Mesothelial cell of epicardium (in vitro differentiated cells): ENCODE measurements at regions not wholly inside any gene's neighbourhood (a gene's known extent, or its start where the extent isn't known, plus 50 kb on each side); places are given as distances from the start of the nearest gene placed in this dataset.

ENCODE experiments used
- DNase-seq, 2 experiments: peaks; one replicate each; pipeline ENCODE4 v3.0.0; 2021; ENCODE audit warnings: low spot score in 2 of 2; ENCODE audit not compliant: unreplicated experiment in 2 of 2
- H3K27ac Mint-ChIP-seq: 2 replicates; pipeline ENCODE4 v1.8.0; 2021; ENCODE audit warnings: mixed read lengths
- H3K27me3 Mint-ChIP-seq: 2 replicates; pipeline ENCODE4 v1.8.0; 2021; ENCODE audit warnings: low read depth, mixed read lengths
- H3K36me3 Mint-ChIP-seq: 2 replicates; pipeline ENCODE4 v1.8.0; 2021; ENCODE audit warnings: mixed read lengths
- H3K4me1 Mint-ChIP-seq: 2 replicates; pipeline ENCODE4 v1.8.0; 2021; ENCODE audit warnings: mixed read lengths
- H3K4me3 Mint-ChIP-seq: 2 replicates; pipeline ENCODE4 v1.8.0; 2021; ENCODE audit warnings: mild to moderate bottlenecking, moderate library complexity, mixed read lengths
- H3K9me3 Mint-ChIP-seq: 2 replicates; pipeline ENCODE4 v1.8.0; 2021; ENCODE audit warnings: mixed read lengths
- CTCF ChIP-seq: fragments of 200-600 bp; sonication (generic); IDR thresholded peaks from one replicate; pipeline ENCODE4 v1.5.0; 2021; ENCODE audit warnings: antibody characterized with exemption; ENCODE audit not compliant: unreplicated experiment

- Mint-ChIP-seq H3K27ac (no peak overlapping the region), H3K36me3 (no peaks in the 10 kb centered on the region), H3K27me3 (no peaks in the 10 kb centered on the region), H3K4me3 (no peak overlapping the region), H3K4me1 (peaks cover 18% of the 10 kb centered on the region), H3K9me3 (no peaks in the 10 kb centered on the region)
- DNase-seq, result no peak
- TF ChIP-seq CTCF, result no peak
Observed at GRCh38 chr2:8193686-8194615, 487.9 kb upstream of the ID2 start.

DNA sequence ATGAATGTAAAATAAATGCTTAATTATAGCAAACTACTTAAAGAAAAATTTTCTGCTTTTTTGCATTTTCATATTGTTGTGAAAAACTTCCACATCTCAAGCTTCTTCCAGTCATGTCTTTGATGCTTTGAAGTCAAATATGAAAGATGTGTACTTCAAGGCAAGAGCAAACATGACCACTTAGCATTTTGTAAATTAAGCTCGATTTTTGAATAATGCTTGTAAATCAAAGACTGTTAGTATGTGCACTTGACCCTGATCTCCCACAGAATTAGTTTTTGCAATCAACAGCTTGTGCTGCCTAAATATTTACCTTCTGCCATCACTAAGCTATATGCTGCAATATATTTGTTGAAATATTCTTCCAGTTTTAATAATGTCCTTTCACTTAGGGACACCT lies 486.1 kb upstream of the ID2 start:
- Mint-ChIP-seq H3K27me3 (no peaks in the 10 kb centered on the region), H3K4me3 (no peak overlapping the region), H3K36me3 (no peaks in the 10 kb centered on the region), H3K9me3 (peaks cover 6% of the 10 kb centered on the region), H3K4me1 (peaks cover 18% of the 10 kb centered on the region), H3K27ac (no peak overlapping the region)
- TF ChIP-seq CTCF, result no peak
- no peak for DNase-seq

DNA sequence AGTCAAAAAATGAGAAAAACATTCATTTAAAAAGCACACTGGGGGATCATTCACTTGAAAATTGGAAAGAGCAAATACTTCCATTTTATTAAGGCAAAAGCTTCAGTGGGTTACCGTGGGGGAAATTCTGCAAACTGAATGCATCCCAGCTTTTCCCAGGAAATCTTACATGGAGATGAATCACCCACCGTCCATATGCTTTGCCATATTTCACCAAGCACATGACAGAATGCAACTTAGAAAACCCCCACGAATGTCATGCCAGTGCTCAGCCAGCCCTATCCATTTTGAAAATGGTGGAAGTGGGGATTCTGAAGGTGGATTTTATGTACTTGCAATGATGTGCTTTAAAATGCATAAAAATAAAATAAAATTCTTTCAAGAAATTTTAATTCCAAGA lies 485.5 kb upstream of the ID2 start:
- TF ChIP-seq CTCF, result no peak
- no peak for DNase-seq
- no peaks in the 10 kb centered on the region for H3K27me3 Mint-ChIP-seq
- H3K9me3 Mint-ChIP-seq, result peaks cover 6% of the 10 kb centered on the region
- no peak overlapping the region for H3K27ac Mint-ChIP-seq
- no peaks in the 10 kb centered on the region for H3K36me3 Mint-ChIP-seq
- H3K4me3 Mint-ChIP-seq, result no peak overlapping the region
- H3K4me1 Mint-ChIP-seq, result peaks cover 18% of the 10 kb centered on the region

DNA sequence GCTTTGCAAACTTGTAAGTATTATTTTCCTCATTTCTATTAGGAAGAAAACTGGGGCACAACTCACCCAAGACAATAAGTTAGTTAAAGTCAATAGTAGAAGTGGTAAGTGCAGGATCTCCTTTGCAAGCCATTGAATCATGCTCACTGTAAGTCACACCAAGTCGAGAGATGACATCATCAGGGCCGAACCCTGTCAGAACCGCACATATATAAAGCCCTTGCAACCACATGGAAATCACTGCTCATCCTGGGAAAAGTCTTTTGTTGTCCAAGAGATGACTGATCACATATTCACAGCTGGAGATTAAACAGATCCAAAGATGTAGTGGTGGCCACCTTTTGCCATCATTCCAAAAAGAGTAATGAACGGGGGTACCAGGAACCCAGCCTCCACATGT lies 484.8 kb upstream of the ID2 start:
- no peak for DNase-seq
- H3K36me3 Mint-ChIP-seq, result no peaks in the 10 kb centered on the region
- TF ChIP-seq CTCF, result no peak
- no peak overlapping the region for H3K4me3 Mint-ChIP-seq
- peaks cover 6% of the 10 kb centered on the region for H3K9me3 Mint-ChIP-seq
- H3K27me3 Mint-ChIP-seq, result no peaks in the 10 kb centered on the region
- peaks cover 18% of the 10 kb centered on the region for H3K4me1 Mint-ChIP-seq
- no peak overlapping the region for H3K27ac Mint-ChIP-seq

DNA sequence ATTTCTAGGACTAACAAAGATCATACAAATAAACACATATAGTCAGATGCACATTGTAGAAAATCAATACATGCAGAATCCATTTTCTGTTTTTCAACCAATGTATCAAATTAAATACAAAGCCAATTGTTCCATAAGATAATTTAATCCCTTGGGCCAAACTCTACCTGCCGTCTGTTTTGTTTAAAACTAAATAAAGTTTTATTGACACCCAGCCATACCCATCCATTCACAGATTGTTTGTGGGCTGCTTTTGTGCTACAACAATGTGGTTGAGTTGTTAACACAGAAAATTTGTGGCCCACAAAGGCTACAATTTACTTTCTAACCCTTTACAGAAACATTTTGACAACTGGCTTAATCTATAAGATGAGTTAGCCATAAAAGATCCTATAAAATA lies 484.0 kb upstream of the ID2 start:
- no peak for TF ChIP-seq CTCF
- no peaks in the 10 kb centered on the region for H3K27me3 Mint-ChIP-seq
- H3K36me3 Mint-ChIP-seq, result no peaks in the 10 kb centered on the region
- no peak for DNase-seq
- H3K4me1 Mint-ChIP-seq, result peaks cover 11% of the 10 kb centered on the region
- H3K4me3 Mint-ChIP-seq, result no peak overlapping the region
- peaks cover 6% of the 10 kb centered on the region for H3K9me3 Mint-ChIP-seq
- H3K27ac Mint-ChIP-seq, result no peak overlapping the region
